ENCODE measurements at regions not wholly inside any gene's neighbourhood (a gene's known extent, or its start where the extent isn't known, plus 50 kb on each side); places are given as distances from the start of the nearest gene placed in this dataset.

DNA sequence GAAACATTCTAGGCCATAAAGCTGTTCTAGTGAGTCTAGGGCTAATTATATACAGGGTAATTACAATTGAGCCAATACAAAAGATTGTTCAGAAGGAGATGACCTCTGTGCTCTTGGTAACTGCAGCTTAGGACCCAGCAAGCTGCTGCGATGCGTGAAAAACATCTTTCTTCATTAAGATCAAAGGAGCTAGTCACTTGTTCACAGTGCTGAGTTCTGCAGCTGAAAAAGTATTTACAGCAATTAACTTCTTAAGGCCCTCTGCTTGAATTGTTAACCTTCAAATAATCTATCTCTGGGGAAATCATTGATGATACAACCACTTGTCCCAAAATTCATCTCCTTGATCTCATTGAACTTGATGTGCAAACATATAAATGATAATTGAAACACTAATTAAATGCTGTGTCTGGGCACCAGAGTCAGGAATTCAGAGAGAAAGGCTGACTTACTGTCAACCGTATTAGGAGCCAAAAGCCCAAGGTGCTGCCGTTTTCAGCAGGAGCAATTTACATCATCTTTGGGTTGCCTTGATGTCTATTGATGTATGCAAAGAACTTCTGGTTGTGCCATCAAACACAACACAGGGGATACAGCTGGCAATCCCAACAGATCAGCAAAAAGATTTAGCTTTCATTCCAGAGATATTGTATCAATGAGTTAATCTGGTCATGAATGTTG is 213.0 kb downstream of the NECTIN3 start (continued):
- TF ChIP-seq, protein P1, sequence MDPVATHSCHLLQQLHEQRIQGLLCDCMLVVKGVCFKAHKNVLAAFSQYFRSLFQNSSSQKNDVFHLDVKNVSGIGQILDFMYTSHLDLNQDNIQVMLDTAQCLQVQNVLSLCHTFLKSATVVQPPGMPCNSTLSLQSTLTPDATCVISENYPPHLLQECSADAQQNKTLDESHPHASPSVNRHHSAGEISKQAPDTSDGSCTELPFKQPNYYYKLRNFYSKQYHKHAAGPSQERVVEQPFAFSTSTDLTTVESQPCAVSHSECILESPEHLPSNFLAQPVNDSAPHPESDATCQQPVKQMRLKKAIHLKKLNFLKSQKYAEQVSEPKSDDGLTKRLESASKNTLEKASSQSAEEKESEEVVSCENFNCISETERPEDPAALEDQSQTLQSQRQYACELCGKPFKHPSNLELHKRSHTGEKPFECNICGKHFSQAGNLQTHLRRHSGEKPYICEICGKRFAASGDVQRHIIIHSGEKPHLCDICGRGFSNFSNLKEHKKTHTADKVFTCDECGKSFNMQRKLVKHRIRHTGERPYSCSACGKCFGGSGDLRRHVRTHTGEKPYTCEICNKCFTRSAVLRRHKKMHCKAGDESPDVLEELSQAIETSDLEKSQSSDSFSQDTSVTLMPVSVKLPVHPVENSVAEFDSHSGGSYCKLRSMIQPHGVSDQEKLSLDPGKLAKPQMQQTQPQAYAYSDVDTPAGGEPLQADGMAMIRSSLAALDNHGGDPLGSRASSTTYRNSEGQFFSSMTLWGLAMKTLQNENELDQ (CRISPR knock-in tag; IDR thresholded peaks at IDR 0.05; ENCODE audit: borderline replicate concordance) = no peak
- TF ChIP-seq FOXP1 (CRISPR knock-in tag; IDR thresholded peaks at IDR 0.05) (no peak), KHSRP (IDR thresholded peaks at IDR 0.05) (no peak), MCM2 (IDR thresholded peaks at IDR 0.05; ENCODE audit: low read depth) (no peak), POLR3G (IDR thresholded peaks at IDR 0.05; ENCODE audit: extremely low read depth, insufficient read length, insufficient replicate concordance) (no peak), PPARD (CRISPR knock-in tag; IDR thresholded peaks at IDR 0.05) (no peak), POLR2AphosphoS5 (IDR thresholded peaks at IDR 0.05; ENCODE audit: control insufficient read depth, insufficient read depth, low read depth, low read length) (no peak), RAD51 (IDR thresholded peaks at IDR 0.05; ENCODE audit: borderline replicate concordance, low read depth) (no peak)
- TF ChIP-seq, protein P2, sequence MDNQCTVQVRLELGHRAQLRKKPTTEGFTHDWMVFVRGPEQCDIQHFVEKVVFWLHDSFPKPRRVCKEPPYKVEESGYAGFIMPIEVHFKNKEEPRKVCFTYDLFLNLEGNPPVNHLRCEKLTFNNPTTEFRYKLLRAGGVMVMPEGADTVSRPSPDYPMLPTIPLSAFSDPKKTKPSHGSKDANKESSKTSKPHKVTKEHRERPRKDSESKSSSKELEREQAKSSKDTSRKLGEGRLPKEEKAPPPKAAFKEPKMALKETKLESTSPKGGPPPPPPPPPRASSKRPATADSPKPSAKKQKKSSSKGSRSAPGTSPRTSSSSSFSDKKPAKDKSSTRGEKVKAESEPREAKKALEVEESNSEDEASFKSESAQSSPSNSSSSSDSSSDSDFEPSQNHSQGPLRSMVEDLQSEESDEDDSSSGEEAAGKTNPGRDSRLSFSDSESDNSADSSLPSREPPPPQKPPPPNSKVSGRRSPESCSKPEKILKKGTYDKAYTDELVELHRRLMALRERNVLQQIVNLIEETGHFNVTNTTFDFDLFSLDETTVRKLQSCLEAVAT (IDR thresholded peaks at IDR 0.05) = no peak
- TF ChIP-seq, protein P3, sequence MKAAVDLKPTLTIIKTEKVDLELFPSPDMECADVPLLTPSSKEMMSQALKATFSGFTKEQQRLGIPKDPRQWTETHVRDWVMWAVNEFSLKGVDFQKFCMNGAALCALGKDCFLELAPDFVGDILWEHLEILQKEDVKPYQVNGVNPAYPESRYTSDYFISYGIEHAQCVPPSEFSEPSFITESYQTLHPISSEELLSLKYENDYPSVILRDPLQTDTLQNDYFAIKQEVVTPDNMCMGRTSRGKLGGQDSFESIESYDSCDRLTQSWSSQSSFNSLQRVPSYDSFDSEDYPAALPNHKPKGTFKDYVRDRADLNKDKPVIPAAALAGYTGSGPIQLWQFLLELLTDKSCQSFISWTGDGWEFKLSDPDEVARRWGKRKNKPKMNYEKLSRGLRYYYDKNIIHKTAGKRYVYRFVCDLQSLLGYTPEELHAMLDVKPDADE (conservative IDR thresholded peaks at IDR 0.05; ENCODE audit: control insufficient read depth, low read depth, low read length) = no peak
